B cell (primary cell): ENCODE measurements at regions not wholly inside any gene's neighbourhood (a gene's known extent, or its start where the extent isn't known, plus 50 kb on each side); places are given as distances from the start of the nearest gene placed in this dataset.

Source experiments
- CTCF ChIP-seq: fragments of 200-600 bp; IDR thresholded peaks from one replicate; pipeline ENCODE4 v1.8.0; 2022; ENCODE audit warnings: antibody characterized with exemption, mild to moderate bottlenecking
- EZH2 ChIP-seq: IDR thresholded peaks from 2 replicates; pipeline ENCODE4 v1.6.1; 2012; ENCODE audit warnings: borderline replicate concordance, low read depth, mild to moderate bottlenecking, moderate library complexity, low read length; ENCODE audit not compliant: insufficient read depth, poor library complexity, severe bottlenecking

GRCh38 chr5:77561965-77562364 lies 69.8 kb upstream of the WDR41 start:
- no peak for TF ChIP-seq CTCF
- TF ChIP-seq EZH2, result no peak
